A673 (cell line): ENCODE measurements at regions not wholly inside any gene's neighbourhood (a gene's known extent, or its start where the extent isn't known, plus 50 kb on each side); places are given as distances from the start of the nearest gene placed in this dataset.

Experiments
- CTCF ChIP-seq: fragments of 300-800, 200-600 bp; sonication (generic); conservative IDR thresholded peaks from 2 replicates; pipeline ENCODE4 v1.5.1; 2017; ENCODE audit warnings: low read depth, mild to moderate bottlenecking, antibody characterized with exemption, low read length, moderate library complexity, mixed read lengths
- EZH2 ChIP-seq: fragments of 200-600 bp; sonication (generic); IDR thresholded peaks from 2 replicates; pipeline ENCODE4 v1.6.1; 2017; ENCODE audit warnings: borderline replicate concordance, low read depth, mild to moderate bottlenecking, mixed read lengths, antibody characterized with exemption, low read length; ENCODE audit not compliant: poor library complexity, severe bottlenecking

GRCh38 chr10:8981277-8981676 lies 926.8 kb downstream of the GATA3 start:
- TF ChIP-seq CTCF (no peak), EZH2 (no peak)
